SK-N-SH (cell line): ENCODE measurements at regions not wholly inside any gene's neighbourhood (a gene's known extent, or its start where the extent isn't known, plus 50 kb on each side); places are given as distances from the start of the nearest gene placed in this dataset.

ENCODE experiments used
- CTCF ChIA-PET: fragments of 300-600, 350-600 bp; formaldehyde crosslinking; extraction: SDS; loops from one replicate; lab custom pipeline; 2021; lab: Yijun Ruan, JAX
- POLR2A ChIA-PET: fragments of 350-600 bp; sonication (Branson Sonifier 250); formaldehyde crosslinking; extraction: SDS; loops from one replicate; lab custom pipeline; 2020; ENCODE audit warnings: antibody characterized with exemption, inconsistent platforms; lab: Yijun Ruan, JAX
- DNase-seq: peaks from one replicate; pipeline ENCODE4 v3.0.0; 2012
- H2AFZ ChIP-seq: fragments of 200-600 bp; sonication (generic); 2 replicates; pipeline ENCODE4 v1.8.1; 2016; ENCODE audit warnings: antibody characterized with exemption, mild to moderate bottlenecking, low read depth
- H3F3A ChIP-seq: fragments of 200-600 bp; sonication (generic); replicated peaks from 2 replicates; pipeline ENCODE3; 2016; ENCODE audit warnings: antibody characterized with exemption, mild to moderate bottlenecking; ENCODE audit not compliant: insufficient read depth
- H3K27ac ChIP-seq, 2 experiments: fragments of 200-500 bp in 1 of 2; fragments of 200-600 bp in 1 of 2; sonication (Bioruptor generic) in 1 of 2; sonication (generic), shearing (Covaris generic) in 1 of 2; 2 replicates each; pipeline versions ENCODE4 v1.5.1 to v1.6.1; 2014 to 2016; ENCODE audit warnings: low read depth in 2 of 2, inconsistent platforms in 1 of 2, low read length in 1 of 2, mild to moderate bottlenecking in 1 of 2, mixed read lengths in 1 of 2
- H3K27me3 ChIP-seq: fragments of 200-600 bp; sonication (generic), shearing (Covaris generic); 2 replicates; pipeline ENCODE4 v1.6.1; 2016; ENCODE audit warnings: mixed run types; ENCODE audit not compliant: insufficient read depth
- H3K36me3 ChIP-seq, 2 experiments: fragments of 200-500 bp in 1 of 2; fragments of 200-600 bp in 1 of 2; sonication (Bioruptor generic) in 1 of 2; sonication (generic) in 1 of 2; replicated peaks in 1 of 2; 2 replicates each; pipeline versions ENCODE3 to v1.5.1; 2014 to 2016; ENCODE audit warnings: low read length in 1 of 2, mild to moderate bottlenecking in 1 of 2; ENCODE audit not compliant: insufficient read depth in 2 of 2, control insufficient read depth in 1 of 2
- H3K4me1 ChIP-seq, 2 experiments: fragments of 200-500 bp in 1 of 2; fragments of 200-600 bp in 1 of 2; sonication (Bioruptor generic) in 1 of 2; sonication (generic), shearing (Covaris generic) in 1 of 2; 2 replicates each; pipeline versions ENCODE4 v1.5.1 to v1.6.1; 2014 to 2016; ENCODE audit warnings: low read depth in 1 of 2, low read length in 1 of 2, mixed run types in 1 of 2; ENCODE audit not compliant: insufficient read depth in 2 of 2, control insufficient read depth in 1 of 2
- H3K4me2 ChIP-seq: fragments of 200-600 bp; sonication (generic), shearing (Covaris generic); 2 replicates; pipeline ENCODE4 v1.6.1; 2017; ENCODE audit warnings: mixed run types
- H3K4me3 ChIP-seq, 2 experiments: fragments of 200-500 bp in 1 of 2; fragments of 200-600 bp in 1 of 2; sonication (Bioruptor generic) in 1 of 2; sonication (generic), shearing (Covaris generic) in 1 of 2; 2 replicates each; pipeline versions ENCODE4 v1.5.1 to v1.8.1; 2014 to 2016; ENCODE audit warnings: low read depth in 2 of 2, inconsistent platforms in 1 of 2, low read length in 1 of 2, mild to moderate bottlenecking in 1 of 2, mixed read lengths in 1 of 2, moderate library complexity in 1 of 2
- H3K79me2 ChIP-seq: fragments of 200-600 bp; sonication (generic); 2 replicates; pipeline ENCODE4 v1.8.1; 2017; ENCODE audit warnings: mild to moderate bottlenecking; ENCODE audit not compliant: insufficient read depth
- H3K9ac ChIP-seq: fragments of 200-600 bp; sonication (generic); 2 replicates; pipeline ENCODE4 v1.6.1; 2017; ENCODE audit warnings: mixed run types
- H3K9me2 ChIP-seq: fragments of 200-600 bp; sonication (generic); 2 replicates; pipeline ENCODE4 v1.6.1; 2017; ENCODE audit warnings: mixed run types
- H3K9me3 ChIP-seq: fragments of 200-600 bp; sonication (generic); 2 replicates; pipeline ENCODE4 v1.6.1; 2017; ENCODE audit warnings: mixed run types, mild to moderate bottlenecking, moderate library complexity
- H4K20me1 ChIP-seq: fragments of 200-600 bp; sonication (generic); 2 replicates; pipeline ENCODE4 v1.6.1; 2017; ENCODE audit warnings: mild to moderate bottlenecking, mixed run types; ENCODE audit not compliant: insufficient read depth
- ELF1 ChIP-seq: IDR thresholded peaks from 2 replicates; pipeline ENCODE4 v1.4.0; 2012
- FOSL2 ChIP-seq: IDR thresholded peaks from 2 replicates; pipeline ENCODE4 v1.4.0; 2012; ENCODE audit warnings: low read depth, mild to moderate bottlenecking, moderate library complexity, borderline replicate concordance
- FOXJ3 ChIP-seq: sonication (generic); formaldehyde crosslinking; IDR thresholded peaks from 2 replicates; pipeline ENCODE4 v1.5.1; 2020; ENCODE audit warnings: mild to moderate bottlenecking, missing genetic modification reagents
- GABPA ChIP-seq: IDR thresholded peaks from 2 replicates; pipeline ENCODE4 v1.4.0; 2012; ENCODE audit warnings: low read depth, mild to moderate bottlenecking
- MXI1 ChIP-seq: IDR thresholded peaks from 2 replicates; pipeline ENCODE4 v1.6.1; 2012; ENCODE audit warnings: mild to moderate bottlenecking, low read depth, low read length, improper control_type of control experiment
- NRF1 ChIP-seq: IDR thresholded peaks from 2 replicates; pipeline ENCODE4 v1.6.1; 2012; ENCODE audit warnings: low read depth, mild to moderate bottlenecking, low read length
- POLR2AphosphoS5 ChIP-seq: IDR thresholded peaks from 2 replicates; pipeline ENCODE4 v1.6.1; 2012; ENCODE audit warnings: low read depth, low read length
- RAD21 ChIP-seq: IDR thresholded peaks from 2 replicates; pipeline ENCODE4 v1.6.1; 2012; ENCODE audit warnings: mild to moderate bottlenecking, low read length
- RFX5 ChIP-seq: IDR thresholded peaks from 2 replicates; pipeline ENCODE4 v1.6.1; 2012; ENCODE audit warnings: mild to moderate bottlenecking, improper control_type of control experiment, low read length
- TAF1 ChIP-seq: IDR thresholded peaks from 2 replicates; pipeline ENCODE4 v1.6.1; 2012; ENCODE audit warnings: low read depth, mild to moderate bottlenecking, low read length, moderate library complexity, borderline replicate concordance
- TEAD4 ChIP-seq: IDR thresholded peaks from 2 replicates; pipeline ENCODE4 v1.4.0; 2012; ENCODE audit warnings: mild to moderate bottlenecking, borderline replicate concordance; ENCODE audit not compliant: insufficient read depth
- WGBS: methylation state at CpG from one replicate; pipeline ENCODE4 v1.1.6; 2017; ENCODE audit warnings: low lambda C conversion rate; 5-methylcytosine and 5-hydroxymethylcytosine counted together
- TF ChIP-seq, protein P1 (sequence below): fragments of 150-350 bp; IDR thresholded peaks from 2 replicates; pipeline ENCODE4 v1.6.1; 2016; ENCODE audit warnings: mild to moderate bottlenecking, low read depth, low read length
- TF ChIP-seq, protein P2 (sequence below): IDR thresholded peaks from 2 replicates; pipeline ENCODE4 v1.6.1; 2012; ENCODE audit warnings: mild to moderate bottlenecking, low read depth, low read length, moderate library complexity
- TF ChIP-seq, protein P3 (sequence below): IDR thresholded peaks from 2 replicates; pipeline ENCODE4 v1.4.0; 2012; ENCODE audit warnings: low read depth, borderline replicate concordance
- TF ChIP-seq, protein P4 (sequence below): fragments of 150-350 bp; IDR thresholded peaks from 2 replicates; pipeline ENCODE4 v1.6.1; 2017; ENCODE audit warnings: antibody characterized with exemption, low read length, low read depth, borderline replicate concordance

DNA sequence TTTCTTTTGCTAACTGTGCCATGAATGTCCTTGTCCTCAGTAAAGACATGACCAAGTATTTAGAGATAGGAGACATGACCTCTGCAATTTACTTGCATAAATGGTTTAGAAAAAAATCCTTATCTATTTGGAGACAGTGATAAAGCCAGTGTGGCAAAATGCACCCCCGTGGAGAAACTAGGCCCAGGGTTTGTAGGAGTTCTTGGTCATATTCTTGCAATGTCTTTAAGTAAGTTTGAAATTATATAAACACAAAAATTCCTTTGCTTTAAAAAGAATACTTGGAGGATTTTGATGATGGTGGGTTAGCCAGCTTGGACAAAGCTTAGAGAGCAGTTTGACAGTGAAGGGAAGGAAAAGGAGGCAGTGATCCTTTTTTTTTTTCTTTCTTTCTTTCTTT, 101.9 kb upstream of the SLC45A1 start:
- no peaks in the 10 kb centered on the region for H3K9me3 ChIP-seq
- H3K4me3 ChIP-seq: no peak overlapping the region
- peaks cover 0 to 3% of the 10 kb centered on the region in 2 experiments; a peak in 1 of 4 replicates for H3K4me1 ChIP-seq
- no peak overlapping the region for H3K4me2 ChIP-seq
- no peak for TF ChIP-seq ELF1
- TF ChIP-seq FOXJ3 (CRISPR knock-in tag): no peak
- TF ChIP-seq RFX5: no peak
- TF ChIP-seq FOSL2: no peak
- TF ChIP-seq, protein P1, sequence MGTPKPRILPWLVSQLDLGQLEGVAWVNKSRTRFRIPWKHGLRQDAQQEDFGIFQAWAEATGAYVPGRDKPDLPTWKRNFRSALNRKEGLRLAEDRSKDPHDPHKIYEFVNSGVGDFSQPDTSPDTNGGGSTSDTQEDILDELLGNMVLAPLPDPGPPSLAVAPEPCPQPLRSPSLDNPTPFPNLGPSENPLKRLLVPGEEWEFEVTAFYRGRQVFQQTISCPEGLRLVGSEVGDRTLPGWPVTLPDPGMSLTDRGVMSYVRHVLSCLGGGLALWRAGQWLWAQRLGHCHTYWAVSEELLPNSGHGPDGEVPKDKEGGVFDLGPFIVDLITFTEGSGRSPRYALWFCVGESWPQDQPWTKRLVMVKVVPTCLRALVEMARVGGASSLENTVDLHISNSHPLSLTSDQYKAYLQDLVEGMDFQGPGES: no peak
- no peaks in the 10 kb centered on the region for H3K9me2 ChIP-seq
- H2AFZ ChIP-seq: no peak overlapping the region
- DNase-seq: no peak
- H4K20me1 ChIP-seq: no peaks in the 10 kb centered on the region
- H3K27me3 ChIP-seq: no peaks in the 10 kb centered on the region
- H3K79me2 ChIP-seq: no peaks in the 10 kb centered on the region
- H3F3A ChIP-seq: no peaks in the 10 kb centered on the region
- CTCF ChIA-PET: no interaction called here
- WGBS: 74% methylated on average over 1 of the region's 1 CpG
- H3K36me3 ChIP-seq: no peaks in the 10 kb centered on the region
- H3K9ac ChIP-seq: no peak overlapping the region
- H3K27ac ChIP-seq: no peak overlapping the region
- POLR2A ChIA-PET: no interaction called here

DNA sequence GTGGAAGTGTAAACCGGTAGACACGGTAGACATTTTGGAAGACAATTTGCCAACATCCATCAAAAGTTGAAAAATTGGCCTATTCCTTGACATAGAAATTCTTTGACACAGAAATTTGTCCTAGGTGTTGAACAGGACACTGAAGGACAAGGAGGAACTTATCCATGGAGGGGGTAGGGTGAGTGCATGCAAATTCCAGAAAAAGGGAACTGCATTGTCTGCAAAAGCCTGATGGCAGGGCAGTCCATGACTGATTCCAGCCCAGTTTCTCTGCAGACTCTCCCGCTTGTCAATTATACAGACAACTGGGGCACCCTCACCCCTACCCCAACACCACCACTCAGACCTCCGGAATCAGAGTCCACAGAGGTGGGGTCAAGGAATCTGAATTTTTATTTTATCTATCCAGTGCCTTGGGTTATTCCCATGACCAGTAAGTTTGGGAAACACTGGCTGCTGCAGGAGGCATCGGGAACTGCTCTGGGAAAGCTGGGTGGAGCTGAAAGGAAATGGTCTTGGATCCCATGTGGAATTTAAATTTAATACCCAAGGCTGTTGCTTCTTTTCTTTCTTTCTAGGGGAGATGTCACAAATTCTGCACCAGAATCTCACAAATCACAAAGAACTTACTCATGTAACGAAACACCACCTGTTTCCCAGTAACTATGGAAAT, 103.3 kb upstream of the SLC45A1 start:
- POLR2A ChIA-PET: no interaction called here
- Histone ChIP-seq H3K27ac (no peak overlapping the region), H3K9me3 (no peaks in the 10 kb centered on the region), H3K4me1 (peaks cover 0 to 3% of the 10 kb centered on the region in 2 experiments; a peak in 1 of 4 replicates), H3K27me3 (no peaks in the 10 kb centered on the region), H3K9ac (no peak overlapping the region), H3K9me2 (no peaks in the 10 kb centered on the region), H4K20me1 (no peaks in the 10 kb centered on the region), H2AFZ (no peak overlapping the region), H3K4me3 (no peak overlapping the region), H3K79me2 (no peaks in the 10 kb centered on the region), H3F3A (no peaks in the 10 kb centered on the region), H3K4me2 (no peak overlapping the region), H3K36me3 (no peaks in the 10 kb centered on the region)
- no peak for TF ChIP-seq RAD21
- TF ChIP-seq, protein P2, sequence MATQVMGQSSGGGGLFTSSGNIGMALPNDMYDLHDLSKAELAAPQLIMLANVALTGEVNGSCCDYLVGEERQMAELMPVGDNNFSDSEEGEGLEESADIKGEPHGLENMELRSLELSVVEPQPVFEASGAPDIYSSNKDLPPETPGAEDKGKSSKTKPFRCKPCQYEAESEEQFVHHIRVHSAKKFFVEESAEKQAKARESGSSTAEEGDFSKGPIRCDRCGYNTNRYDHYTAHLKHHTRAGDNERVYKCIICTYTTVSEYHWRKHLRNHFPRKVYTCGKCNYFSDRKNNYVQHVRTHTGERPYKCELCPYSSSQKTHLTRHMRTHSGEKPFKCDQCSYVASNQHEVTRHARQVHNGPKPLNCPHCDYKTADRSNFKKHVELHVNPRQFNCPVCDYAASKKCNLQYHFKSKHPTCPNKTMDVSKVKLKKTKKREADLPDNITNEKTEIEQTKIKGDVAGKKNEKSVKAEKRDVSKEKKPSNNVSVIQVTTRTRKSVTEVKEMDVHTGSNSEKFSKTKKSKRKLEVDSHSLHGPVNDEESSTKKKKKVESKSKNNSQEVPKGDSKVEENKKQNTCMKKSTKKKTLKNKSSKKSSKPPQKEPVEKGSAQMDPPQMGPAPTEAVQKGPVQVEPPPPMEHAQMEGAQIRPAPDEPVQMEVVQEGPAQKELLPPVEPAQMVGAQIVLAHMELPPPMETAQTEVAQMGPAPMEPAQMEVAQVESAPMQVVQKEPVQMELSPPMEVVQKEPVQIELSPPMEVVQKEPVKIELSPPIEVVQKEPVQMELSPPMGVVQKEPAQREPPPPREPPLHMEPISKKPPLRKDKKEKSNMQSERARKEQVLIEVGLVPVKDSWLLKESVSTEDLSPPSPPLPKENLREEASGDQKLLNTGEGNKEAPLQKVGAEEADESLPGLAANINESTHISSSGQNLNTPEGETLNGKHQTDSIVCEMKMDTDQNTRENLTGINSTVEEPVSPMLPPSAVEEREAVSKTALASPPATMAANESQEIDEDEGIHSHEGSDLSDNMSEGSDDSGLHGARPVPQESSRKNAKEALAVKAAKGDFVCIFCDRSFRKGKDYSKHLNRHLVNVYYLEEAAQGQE: no peak
- TF ChIP-seq FOXJ3 (CRISPR knock-in tag): no peak
- no peak for TF ChIP-seq MXI1
- no peak for TF ChIP-seq NRF1
- TF ChIP-seq, protein P3, sequence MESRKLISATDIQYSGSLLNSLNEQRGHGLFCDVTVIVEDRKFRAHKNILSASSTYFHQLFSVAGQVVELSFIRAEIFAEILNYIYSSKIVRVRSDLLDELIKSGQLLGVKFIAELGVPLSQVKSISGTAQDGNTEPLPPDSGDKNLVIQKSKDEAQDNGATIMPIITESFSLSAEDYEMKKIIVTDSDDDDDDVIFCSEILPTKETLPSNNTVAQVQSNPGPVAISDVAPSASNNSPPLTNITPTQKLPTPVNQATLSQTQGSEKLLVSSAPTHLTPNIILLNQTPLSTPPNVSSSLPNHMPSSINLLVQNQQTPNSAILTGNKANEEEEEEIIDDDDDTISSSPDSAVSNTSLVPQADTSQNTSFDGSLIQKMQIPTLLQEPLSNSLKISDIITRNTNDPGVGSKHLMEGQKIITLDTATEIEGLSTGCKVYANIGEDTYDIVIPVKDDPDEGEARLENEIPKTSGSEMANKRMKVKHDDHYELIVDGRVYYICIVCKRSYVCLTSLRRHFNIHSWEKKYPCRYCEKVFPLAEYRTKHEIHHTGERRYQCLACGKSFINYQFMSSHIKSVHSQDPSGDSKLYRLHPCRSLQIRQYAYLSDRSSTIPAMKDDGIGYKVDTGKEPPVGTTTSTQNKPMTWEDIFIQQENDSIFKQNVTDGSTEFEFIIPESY: no peak
- no peak for TF ChIP-seq TAF1
- no peak for TF ChIP-seq GABPA
- TF ChIP-seq, protein P4, sequence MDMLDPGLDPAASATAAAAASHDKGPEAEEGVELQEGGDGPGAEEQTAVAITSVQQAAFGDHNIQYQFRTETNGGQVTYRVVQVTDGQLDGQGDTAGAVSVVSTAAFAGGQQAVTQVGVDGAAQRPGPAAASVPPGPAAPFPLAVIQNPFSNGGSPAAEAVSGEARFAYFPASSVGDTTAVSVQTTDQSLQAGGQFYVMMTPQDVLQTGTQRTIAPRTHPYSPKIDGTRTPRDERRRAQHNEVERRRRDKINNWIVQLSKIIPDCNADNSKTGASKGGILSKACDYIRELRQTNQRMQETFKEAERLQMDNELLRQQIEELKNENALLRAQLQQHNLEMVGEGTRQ: no peak
- no peak for TF ChIP-seq TEAD4
- TF ChIP-seq POLR2AphosphoS5: no peak
- DNase-seq: no peak
- 94% methylated on average over 6 of the region's 6 CpGs for WGBS
- CTCF ChIA-PET: no interaction called here
